ENCODE measurements at regions not wholly inside any gene's neighbourhood (a gene's known extent, or its start where the extent isn't known, plus 50 kb on each side); places are given as distances from the start of the nearest gene placed in this dataset.

DNA sequence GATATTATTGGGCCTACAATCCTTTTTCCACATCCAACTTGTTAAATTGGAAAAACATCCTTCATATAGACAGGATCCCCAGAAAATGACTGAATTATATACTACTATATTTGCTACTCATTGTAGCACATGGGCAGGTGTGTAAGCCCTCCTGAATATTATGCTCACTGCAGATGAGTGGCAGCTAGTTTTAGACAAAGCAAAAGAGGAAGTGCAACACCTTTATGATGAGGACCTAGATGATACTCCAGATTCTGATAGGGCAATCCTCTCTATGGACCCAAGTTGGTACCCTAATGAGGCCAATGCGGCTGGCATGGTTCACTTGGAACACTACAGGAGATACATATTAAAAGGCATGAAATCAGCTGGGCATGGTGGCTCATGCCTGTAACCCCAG is 119.1 kb upstream of the PLCL2 start:
- DNase-seq (ENCODE audit: low spot score): no peak
- Histone ChIP-seq H3K36me3 (ENCODE audit: control insufficient read depth in 4 of 4, insufficient read depth in 3 of 4, low read depth in 1 of 4, low read length in 3 of 4) (no peaks in the 10 kb centered on the region), H3K27ac (ENCODE audit: low read depth in 1 of 2, low read length in 2 of 2) (no peak overlapping the region), H3K4me1 (ENCODE audit: control insufficient read depth in 4 of 4, insufficient read depth in 4 of 4, low read length in 3 of 4) (no peaks in the 10 kb centered on the region), H3K9ac (ENCODE audit: low read depth in 1 of 2, low read length in 2 of 2) (no peak overlapping the region), H3K27me3 (ENCODE audit: control insufficient read depth in 4 of 4, insufficient read depth in 4 of 4, low read length in 3 of 4) (no peaks in the 10 kb centered on the region), H3K4me3 (ENCODE audit: low read depth in 1 of 3, low read length in 3 of 3) (no peak overlapping the region), H3K9me3 (ENCODE audit: control insufficient read depth in 4 of 4, low read length in 3 of 4) (no peaks in the 10 kb centered on the region)
- no peak for TF ChIP-seq NR2F2 (IDR thresholded peaks at IDR 0.05)
- no peak for TF ChIP-seq RXRA (IDR thresholded peaks at IDR 0.05)
- no peak for TF ChIP-seq HNF4G (IDR thresholded peaks at IDR 0.05)
- no peak for TF ChIP-seq JUND (IDR thresholded peaks at IDR 0.05)
- TF ChIP-seq GABPA (IDR thresholded peaks at IDR 0.05 in 1 of 2, conservative IDR thresholded peaks at IDR 0.05 in 1 of 2): no peak
- TF ChIP-seq FOXA1 (IDR thresholded peaks at IDR 0.05): no peak
- TF ChIP-seq RAD21 (IDR thresholded peaks at IDR 0.05): no peak
- 96% methylated on average over 1 of the region's 1 CpG for WGBS

DNA sequence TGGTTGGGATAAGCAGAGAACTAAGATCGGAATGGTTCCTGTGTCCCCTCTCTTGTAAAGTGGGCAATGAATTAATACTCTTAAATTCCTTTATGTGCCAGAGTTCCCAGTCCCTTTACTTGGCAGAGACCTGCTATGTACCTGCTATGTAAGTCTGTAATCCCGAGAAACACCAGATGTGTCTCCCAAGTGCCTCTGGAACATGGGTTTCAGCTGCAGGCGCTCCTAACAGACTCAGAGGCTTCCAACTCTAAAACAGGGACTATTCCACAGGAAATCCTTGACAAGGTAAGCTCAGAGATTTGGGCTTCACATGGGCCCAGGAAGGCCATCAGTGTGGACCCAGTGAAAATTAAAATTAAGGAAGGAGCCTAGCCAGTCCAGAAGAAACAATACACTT is 117.7 kb upstream of the PLCL2 start:
- TF ChIP-seq, protein P1, sequence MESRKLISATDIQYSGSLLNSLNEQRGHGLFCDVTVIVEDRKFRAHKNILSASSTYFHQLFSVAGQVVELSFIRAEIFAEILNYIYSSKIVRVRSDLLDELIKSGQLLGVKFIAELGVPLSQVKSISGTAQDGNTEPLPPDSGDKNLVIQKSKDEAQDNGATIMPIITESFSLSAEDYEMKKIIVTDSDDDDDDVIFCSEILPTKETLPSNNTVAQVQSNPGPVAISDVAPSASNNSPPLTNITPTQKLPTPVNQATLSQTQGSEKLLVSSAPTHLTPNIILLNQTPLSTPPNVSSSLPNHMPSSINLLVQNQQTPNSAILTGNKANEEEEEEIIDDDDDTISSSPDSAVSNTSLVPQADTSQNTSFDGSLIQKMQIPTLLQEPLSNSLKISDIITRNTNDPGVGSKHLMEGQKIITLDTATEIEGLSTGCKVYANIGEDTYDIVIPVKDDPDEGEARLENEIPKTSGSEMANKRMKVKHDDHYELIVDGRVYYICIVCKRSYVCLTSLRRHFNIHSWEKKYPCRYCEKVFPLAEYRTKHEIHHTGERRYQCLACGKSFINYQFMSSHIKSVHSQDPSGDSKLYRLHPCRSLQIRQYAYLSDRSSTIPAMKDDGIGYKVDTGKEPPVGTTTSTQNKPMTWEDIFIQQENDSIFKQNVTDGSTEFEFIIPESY (IDR thresholded peaks at IDR 0.05): no peak
- TF ChIP-seq RAD21 (IDR thresholded peaks at IDR 0.05): peak; percentile 16 to 19
- Histone ChIP-seq H3K9ac (ENCODE audit: low read depth in 1 of 2, low read length in 2 of 2) (no peak overlapping the region), H3K36me3 (ENCODE audit: control insufficient read depth in 4 of 4, insufficient read depth in 3 of 4, low read depth in 1 of 4, low read length in 3 of 4) (no peaks in the 10 kb centered on the region), H3K27me3 (ENCODE audit: control insufficient read depth in 4 of 4, insufficient read depth in 4 of 4, low read length in 3 of 4) (no peaks in the 10 kb centered on the region), H3K9me3 (ENCODE audit: control insufficient read depth in 4 of 4, low read length in 3 of 4) (no peaks in the 10 kb centered on the region), H3K4me1 (ENCODE audit: control insufficient read depth in 4 of 4, insufficient read depth in 4 of 4, low read length in 3 of 4) (no peaks in the 10 kb centered on the region), H3K4me3 (ENCODE audit: low read depth in 1 of 3, low read length in 3 of 3) (no peak overlapping the region), H3K27ac (ENCODE audit: low read depth in 1 of 2, low read length in 2 of 2) (no peak overlapping the region)
- DNase-seq (ENCODE audit: low spot score): no peak
- 72% methylated on average over 3 of the region's 3 CpGs for WGBS

DNA sequence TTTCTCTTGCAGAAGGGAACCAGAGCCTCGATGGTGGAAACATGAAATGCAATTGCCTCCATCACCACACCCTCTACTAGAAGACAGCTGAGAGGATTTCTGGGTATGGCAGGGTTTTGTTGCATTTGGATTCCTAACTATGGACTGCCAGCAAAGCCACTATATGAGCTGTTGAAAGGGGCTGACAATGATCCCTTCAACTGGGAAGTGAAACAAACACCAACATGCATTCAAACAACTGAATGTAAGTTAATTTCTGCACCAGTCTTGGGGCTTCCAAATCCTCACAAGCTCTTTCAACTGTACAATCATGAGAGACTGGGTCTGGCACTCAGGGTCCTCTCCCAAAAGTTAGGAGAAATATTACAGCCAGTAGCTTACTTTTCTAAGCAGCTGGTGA is 116.7 kb upstream of the PLCL2 start:
- H3K4me3 ChIP-seq (ENCODE audit: low read depth in 1 of 3, low read length in 3 of 3): no peak overlapping the region
- H3K9me3 ChIP-seq (ENCODE audit: control insufficient read depth in 4 of 4, low read length in 3 of 4): no peaks in the 10 kb centered on the region
- no peaks in the 10 kb centered on the region for H3K36me3 ChIP-seq (ENCODE audit: control insufficient read depth in 4 of 4, insufficient read depth in 3 of 4, low read depth in 1 of 4, low read length in 3 of 4)
- no peak overlapping the region for H3K9ac ChIP-seq (ENCODE audit: low read depth in 1 of 2, low read length in 2 of 2)
- DNase-seq (ENCODE audit: low spot score): no peak
- H3K4me1 ChIP-seq (ENCODE audit: control insufficient read depth in 4 of 4, insufficient read depth in 4 of 4, low read length in 3 of 4): no peaks in the 10 kb centered on the region
- TF ChIP-seq, protein P2, sequence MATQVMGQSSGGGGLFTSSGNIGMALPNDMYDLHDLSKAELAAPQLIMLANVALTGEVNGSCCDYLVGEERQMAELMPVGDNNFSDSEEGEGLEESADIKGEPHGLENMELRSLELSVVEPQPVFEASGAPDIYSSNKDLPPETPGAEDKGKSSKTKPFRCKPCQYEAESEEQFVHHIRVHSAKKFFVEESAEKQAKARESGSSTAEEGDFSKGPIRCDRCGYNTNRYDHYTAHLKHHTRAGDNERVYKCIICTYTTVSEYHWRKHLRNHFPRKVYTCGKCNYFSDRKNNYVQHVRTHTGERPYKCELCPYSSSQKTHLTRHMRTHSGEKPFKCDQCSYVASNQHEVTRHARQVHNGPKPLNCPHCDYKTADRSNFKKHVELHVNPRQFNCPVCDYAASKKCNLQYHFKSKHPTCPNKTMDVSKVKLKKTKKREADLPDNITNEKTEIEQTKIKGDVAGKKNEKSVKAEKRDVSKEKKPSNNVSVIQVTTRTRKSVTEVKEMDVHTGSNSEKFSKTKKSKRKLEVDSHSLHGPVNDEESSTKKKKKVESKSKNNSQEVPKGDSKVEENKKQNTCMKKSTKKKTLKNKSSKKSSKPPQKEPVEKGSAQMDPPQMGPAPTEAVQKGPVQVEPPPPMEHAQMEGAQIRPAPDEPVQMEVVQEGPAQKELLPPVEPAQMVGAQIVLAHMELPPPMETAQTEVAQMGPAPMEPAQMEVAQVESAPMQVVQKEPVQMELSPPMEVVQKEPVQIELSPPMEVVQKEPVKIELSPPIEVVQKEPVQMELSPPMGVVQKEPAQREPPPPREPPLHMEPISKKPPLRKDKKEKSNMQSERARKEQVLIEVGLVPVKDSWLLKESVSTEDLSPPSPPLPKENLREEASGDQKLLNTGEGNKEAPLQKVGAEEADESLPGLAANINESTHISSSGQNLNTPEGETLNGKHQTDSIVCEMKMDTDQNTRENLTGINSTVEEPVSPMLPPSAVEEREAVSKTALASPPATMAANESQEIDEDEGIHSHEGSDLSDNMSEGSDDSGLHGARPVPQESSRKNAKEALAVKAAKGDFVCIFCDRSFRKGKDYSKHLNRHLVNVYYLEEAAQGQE (IDR thresholded peaks at IDR 0.05): no peak
- TF ChIP-seq EGR1 (IDR thresholded peaks at IDR 0.05; ENCODE audit: low read depth in 2 of 2) (no peak), GABPA (IDR thresholded peaks at IDR 0.05 in 1 of 2, conservative IDR thresholded peaks at IDR 0.05 in 1 of 2) (no peak), RXRA (IDR thresholded peaks at IDR 0.05) (no peak), NR2F2 (IDR thresholded peaks at IDR 0.05) (no peak), HNF4A (conservative IDR thresholded peaks at IDR 0.05) (no peak)
- 53% methylated on average over 1 of the region's 1 CpG for WGBS
- no peaks in the 10 kb centered on the region for H3K27me3 ChIP-seq (ENCODE audit: control insufficient read depth in 4 of 4, insufficient read depth in 4 of 4, low read length in 3 of 4)
- no peak overlapping the region for H3K27ac ChIP-seq (ENCODE audit: low read depth in 1 of 2, low read length in 2 of 2)

All from liver (tissue), 7 donors.